Transverse colon (tissue), 4 donors: ENCODE measurements at regions not wholly inside any gene's neighbourhood (a gene's known extent, or its start where the extent isn't known, plus 50 kb on each side); places are given as distances from the start of the nearest gene placed in this dataset.
A peak's percentile ranks its signal among the peaks of the same experiment; 100 is the strongest.

ENCODE experiments used
- DNase-seq: peaks from one replicate; pipeline ENCODE4 v3.0.0-alpha.2; 2019
- H3K27ac ChIP-seq, 4 donors: fragments of 200-600 bp; sonication (generic); 2 replicates each; pipeline ENCODE4 v1.5.1; 2016 to 2018; ENCODE audit warnings: inconsistent platforms in 4 of 4
- H3K27me3 ChIP-seq: fragments of 200-600 bp; sonication (generic); 2 replicates; pipeline ENCODE4 v1.5.1; 2017; ENCODE audit warnings: inconsistent platforms
- H3K36me3 ChIP-seq, 4 donors: fragments of 200-600 bp; sonication (generic); 2 replicates each; pipeline ENCODE4 v1.5.1; 2017 to 2019; ENCODE audit warnings: inconsistent platforms in 4 of 4
- H3K4me1 ChIP-seq, 4 donors: fragments of 200-600 bp; sonication (generic); 2 replicates each; pipeline ENCODE4 v1.5.1; 2017 to 2020; ENCODE audit warnings: inconsistent platforms in 4 of 4
- H3K4me3 ChIP-seq, 4 donors: fragments of 200-600 bp; sonication (generic); 1 replicate in 1 of 4; 2 replicates in 3 of 4; pipeline versions ENCODE4 v1.5.1 to v1.6.1; 2017 to 2019; ENCODE audit warnings: inconsistent platforms in 4 of 4
- H3K9me3 ChIP-seq, 2 donors: fragments of 200-600 bp; sonication (generic); 2 replicates each; pipeline ENCODE4 v1.5.1; 2017 to 2019; ENCODE audit warnings: inconsistent platforms in 2 of 2
- EP300 ChIP-seq: sonication (generic); formaldehyde crosslinking; IDR thresholded peaks from one replicate; pipeline ENCODE4 v1.6.1; 2017; ENCODE audit warnings: antibody characterized with exemption, low read depth
- POLR2A ChIP-seq: fragments of 450-650 bp; IDR thresholded peaks from one replicate; pipeline ENCODE4 v1.6.1; 2016; ENCODE audit warnings: antibody characterized with exemption, mild to moderate bottlenecking, moderate library complexity
- POLR2AphosphoS5 ChIP-seq, 3 donors: sonication (generic); formaldehyde crosslinking; IDR thresholded peaks; one replicate each; pipeline ENCODE4 v1.6.1; 2016; ENCODE audit warnings: antibody characterized with exemption in 3 of 3
- WGBS, 2 donors: methylation state at CpG; one replicate each; pipeline ENCODE4 v1.1.5; 2018; ENCODE audit warnings: low coverage in 1 of 2; 5-methylcytosine and 5-hydroxymethylcytosine counted together
- in situ Hi-C, 4 donors: fragments of 200-750 bp; cut with MboI; loops; one replicate each; pipeline versions ENCODE4 v1.15.0 to v1.15.1; 2017; ENCODE audit warnings: low sequenced_read_pairs in 3 of 4, low pct_ligation_motif_present in 1 of 4, low pct_unique_long_range_greater_than_20kb in 1 of 4
- intact Hi-C: fragments of 100-400 bp; cut with DNase I; formaldehyde crosslinking; loops from one replicate; pipeline ENCODE4 v1.15.1; 2023; ENCODE audit warnings: low total_unique reads
- TF ChIP-seq, protein P1 (sequence below), 5 experiments: fragments of 200-600 bp in 3 of 5; fragments of 450-650 bp in 2 of 5; sonication (generic) in 3 of 5; IDR thresholded peaks; 1 replicate in 2 of 5; 2 replicates in 3 of 5; pipeline ENCODE4 v1.5.1; 2016 to 2017; ENCODE audit warnings: antibody characterized with exemption in 5 of 5, inconsistent platforms in 3 of 5, mild to moderate bottlenecking in 2 of 5, moderate library complexity in 1 of 5

DNA sequence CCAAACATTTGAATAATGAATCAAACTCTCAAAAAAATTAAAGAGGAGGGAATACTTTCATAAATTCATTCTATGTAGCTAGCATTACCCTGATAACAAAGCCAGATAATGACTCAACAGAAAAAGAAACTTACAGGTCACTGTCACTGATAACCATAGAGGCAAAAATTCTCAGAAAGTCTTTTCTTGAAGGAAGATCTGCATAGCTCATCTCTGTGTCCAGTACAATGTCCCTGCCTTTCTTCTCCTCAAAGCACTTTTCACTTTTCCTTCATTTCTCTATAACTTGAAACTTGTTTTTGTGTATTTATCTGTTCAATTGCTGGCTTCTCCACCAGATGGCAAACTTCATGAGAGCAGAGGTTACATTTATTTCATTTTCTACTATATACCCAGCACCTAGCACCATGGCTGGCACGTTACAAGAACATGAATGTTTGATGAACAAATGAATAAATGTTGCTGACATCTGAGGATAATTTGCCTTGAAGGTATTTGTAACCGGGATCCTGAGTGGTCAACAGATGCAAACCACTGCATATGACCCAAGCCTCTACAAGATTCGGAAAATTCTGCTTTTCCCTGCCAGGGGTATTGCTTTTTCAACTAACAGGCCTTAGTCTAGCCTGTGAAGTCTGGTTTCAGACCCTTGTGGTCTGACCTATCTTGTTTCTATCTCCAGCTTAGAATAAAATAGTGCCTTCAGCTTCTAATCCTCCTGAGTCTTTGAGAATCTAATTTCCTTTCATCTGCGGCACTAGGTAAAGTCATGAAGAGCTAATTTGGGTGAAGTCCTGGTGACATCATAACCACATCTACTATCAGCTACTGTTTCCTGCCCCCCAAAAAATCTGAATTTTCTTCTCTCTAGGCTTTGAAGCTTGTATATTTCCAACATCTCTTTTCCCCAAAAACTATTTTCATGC is 52.5 kb upstream of the ANTXR2 start:
- no peak for TF ChIP-seq EP300
- TF ChIP-seq POLR2A = no peak
- TF ChIP-seq, protein P1, sequence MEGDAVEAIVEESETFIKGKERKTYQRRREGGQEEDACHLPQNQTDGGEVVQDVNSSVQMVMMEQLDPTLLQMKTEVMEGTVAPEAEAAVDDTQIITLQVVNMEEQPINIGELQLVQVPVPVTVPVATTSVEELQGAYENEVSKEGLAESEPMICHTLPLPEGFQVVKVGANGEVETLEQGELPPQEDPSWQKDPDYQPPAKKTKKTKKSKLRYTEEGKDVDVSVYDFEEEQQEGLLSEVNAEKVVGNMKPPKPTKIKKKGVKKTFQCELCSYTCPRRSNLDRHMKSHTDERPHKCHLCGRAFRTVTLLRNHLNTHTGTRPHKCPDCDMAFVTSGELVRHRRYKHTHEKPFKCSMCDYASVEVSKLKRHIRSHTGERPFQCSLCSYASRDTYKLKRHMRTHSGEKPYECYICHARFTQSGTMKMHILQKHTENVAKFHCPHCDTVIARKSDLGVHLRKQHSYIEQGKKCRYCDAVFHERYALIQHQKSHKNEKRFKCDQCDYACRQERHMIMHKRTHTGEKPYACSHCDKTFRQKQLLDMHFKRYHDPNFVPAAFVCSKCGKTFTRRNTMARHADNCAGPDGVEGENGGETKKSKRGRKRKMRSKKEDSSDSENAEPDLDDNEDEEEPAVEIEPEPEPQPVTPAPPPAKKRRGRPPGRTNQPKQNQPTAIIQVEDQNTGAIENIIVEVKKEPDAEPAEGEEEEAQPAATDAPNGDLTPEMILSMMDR (IDR thresholded peaks at IDR 0.05) = peak; percentile 31 to 46 (median 40)
- TF ChIP-seq POLR2AphosphoS5 (IDR thresholded peaks at IDR 0.05) = no peak
- Histone ChIP-seq H3K27ac (peak overlapping the region in 2 of 4 donors; percentile 7 to 20), H3K27me3 (no peaks in the 10 kb centered on the region), H3K9me3 (no peaks in the 10 kb centered on the region), H3K4me1 (peaks cover 0 to 4% (median 0%) of the 10 kb centered on the region in 4 donors), H3K36me3 (no peaks in the 10 kb centered on the region), H3K4me3 (no peak overlapping the region)
- in situ Hi-C loops = no loop called here
- 72 to 78% methylated on average over 3 to 4 of the region's 4 CpGs for WGBS, 2 donors
- peak; percentile 8 for DNase-seq
- intact Hi-C loops = no loop called here

DNA sequence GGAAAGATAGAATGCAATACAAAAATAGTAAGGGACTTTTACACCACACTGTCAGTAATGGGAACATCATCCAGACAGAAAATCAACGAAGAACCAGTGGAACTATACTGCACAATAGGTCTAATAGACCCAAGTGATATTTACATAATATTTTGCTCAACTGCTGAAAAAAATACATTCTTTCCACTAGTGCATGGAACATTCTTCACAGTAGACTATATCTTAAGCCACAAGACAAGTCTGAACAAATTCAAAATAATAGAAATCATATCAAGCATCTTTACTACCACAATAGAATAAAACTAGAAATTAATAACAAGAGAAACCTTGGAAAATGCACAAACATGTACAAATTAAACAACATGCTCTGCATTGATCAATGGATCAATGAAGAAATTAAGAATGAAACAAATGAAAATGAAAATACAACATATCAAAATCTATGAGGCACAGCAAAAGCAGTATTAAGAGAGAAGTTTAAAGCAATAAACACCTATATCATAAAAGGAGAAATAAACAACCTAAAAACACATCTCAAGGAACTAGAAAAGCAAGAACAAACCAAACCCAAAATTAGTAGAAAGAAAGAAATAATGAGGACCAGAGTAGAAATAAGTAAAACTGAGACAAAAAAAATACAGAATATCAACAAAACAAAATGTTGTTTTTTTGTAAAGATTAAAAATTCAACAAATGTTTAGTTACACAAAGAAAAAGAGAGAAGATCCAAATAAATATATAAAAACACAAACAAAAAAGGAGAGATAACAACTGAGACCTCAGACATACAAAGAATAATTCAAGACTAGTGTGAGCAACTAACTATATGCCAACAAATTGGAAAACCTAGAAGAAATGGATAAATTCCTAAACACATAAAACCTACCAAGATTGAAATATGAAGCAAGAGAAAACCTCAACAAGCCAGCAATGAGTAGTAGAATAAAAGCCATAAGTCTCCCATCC is 51.5 kb upstream of the ANTXR2 start:
- WGBS, 2 donors = 76% methylated on average over 1 of the region's 1 CpG; no CpG with 5 or more reads in 1 of the 2 donors
- TF ChIP-seq POLR2A (no peak), EP300 (no peak), POLR2AphosphoS5 (IDR thresholded peaks at IDR 0.05) (no peak)
- TF ChIP-seq, protein P1 (IDR thresholded peaks at IDR 0.05) = no peak
- H3K27ac ChIP-seq = no peak overlapping the region
- H3K9me3 ChIP-seq = no peaks in the 10 kb centered on the region
- DNase-seq = no peak
- H3K4me1 ChIP-seq = peaks cover 0 to 4% (median 0%) of the 10 kb centered on the region in 4 donors
- no peak overlapping the region for H3K4me3 ChIP-seq
- in situ Hi-C loops (no loop called here), intact Hi-C loops (no loop called here)
- H3K27me3 ChIP-seq = no peaks in the 10 kb centered on the region
- H3K36me3 ChIP-seq = no peaks in the 10 kb centered on the region
